NCI-H524 (cell line): ENCODE measurements at regions not wholly inside any gene's neighbourhood (a gene's known extent, or its start where the extent isn't known, plus 50 kb on each side); places are given as distances from the start of the nearest gene placed in this dataset.

ENCODE experiments used
- DNase-seq, 2 experiments: peaks; one replicate each; lab custom pipeline; 2025; lab: John Stamatoyannopoulos, UW

- no peak for DNase-seq
Measured at GRCh38 chr10:71023704-71024283, 135.4 kb upstream of the PCBD1 start.

GRCh38 chr10:71024490-71024889 lies 136.1 kb upstream of the PCBD1 start:
- DNase-seq, result no peak

- no peak for DNase-seq
Measured at GRCh38 chr10:71025535-71025934, 137.2 kb upstream of the PCBD1 start.

GRCh38 chr10:71028066-71028465 lies 139.7 kb upstream of the PCBD1 start:
- DNase-seq, result no peak

GRCh38 chr10:71029411-71029892 lies 141.1 kb upstream of the PCBD1 start:
- no peak for DNase-seq

GRCh38 chr10:71029907-71030306 lies 141.5 kb upstream of the PCBD1 start:
- DNase-seq, result no peak

GRCh38 chr10:71031026-71031425 lies 142.7 kb upstream of the PCBD1 start:
- DNase-seq, result no peak

GRCh38 chr10:71031603-71032002 lies 143.2 kb upstream of the PCBD1 start:
- no peak for DNase-seq

GRCh38 chr10:71032887-71033286 lies 144.5 kb upstream of the PCBD1 start:
- no peak for DNase-seq

- no peak for DNase-seq
Measured at GRCh38 chr10:71033396-71033980, 145.1 kb upstream of the PCBD1 start.

- no peak for DNase-seq
Measured at GRCh38 chr10:71035511-71036296, 147.3 kb upstream of the PCBD1 start.

GRCh38 chr10:71036297-71036966 lies 148.1 kb upstream of the PCBD1 start:
- DNase-seq, result no peak

- DNase-seq, result no peak
Measured at GRCh38 chr10:71038091-71038633, 149.8 kb upstream of the PCBD1 start.

- no peak for DNase-seq
Measured at GRCh38 chr10:71038921-71039320, 150.6 kb upstream of the PCBD1 start.

GRCh38 chr10:71039551-71039950 lies 151.2 kb upstream of the PCBD1 start:
- DNase-seq, result no peak

- DNase-seq, result no peak
Measured at GRCh38 chr10:71040343-71040742, 152.0 kb upstream of the PCBD1 start.

GRCh38 chr10:71040846-71041605 lies 152.7 kb upstream of the PCBD1 start:
- no peak for DNase-seq

- no peak for DNase-seq
Measured at GRCh38 chr10:71042216-71042615, 153.9 kb upstream of the PCBD1 start.

- no peak for DNase-seq
Measured at GRCh38 chr10:71042699-71043098, 154.3 kb upstream of the PCBD1 start.

GRCh38 chr10:71043858-71044257 lies 155.5 kb upstream of the PCBD1 start:
- DNase-seq, result no peak

GRCh38 chr10:71044720-71045119 lies 156.4 kb upstream of the PCBD1 start:
- DNase-seq, result no peak
